BLaER1 treated with 17β-estradiol and CSF1 and Interleukin-3, amounts not matched to agents 10 nM and 100 nM (cell line): ENCODE measurements at regions not wholly inside any gene's neighbourhood (a gene's known extent, or its start where the extent isn't known, plus 50 kb on each side); places are given as distances from the start of the nearest gene placed in this dataset.

Source experiments
- H3K27ac ChIP-seq, 11 experiments: shearing (Covaris generic); formaldehyde crosslinking; 2 replicates each; pipeline ENCODE4 v1.8.1; 2022
- H3K27me3 ChIP-seq, 11 experiments: shearing (Covaris generic); formaldehyde crosslinking; 2 replicates each; pipeline ENCODE4 v1.8.1; 2022
- H3K36me3 ChIP-seq, 11 experiments: shearing (Covaris generic); formaldehyde crosslinking; 2 replicates each; pipeline ENCODE4 v1.8.1; 2022
- H3K4me1 ChIP-seq, 10 experiments: shearing (Covaris generic); formaldehyde crosslinking; 2 replicates each; pipeline ENCODE4 v1.8.1; 2022
- H3K4me2 ChIP-seq, 11 experiments: shearing (Covaris generic); formaldehyde crosslinking; 2 replicates each; pipeline ENCODE4 v1.8.1; 2022
- H3K4me3 ChIP-seq, 10 experiments: shearing (Covaris generic); formaldehyde crosslinking; 2 replicates each; pipeline ENCODE4 v1.8.1; 2022
- H3K9ac ChIP-seq, 11 experiments: shearing (Covaris generic); formaldehyde crosslinking; 2 replicates each; pipeline ENCODE4 v1.8.1; 2022
- H3K9me3 ChIP-seq, 11 experiments: shearing (Covaris generic); formaldehyde crosslinking; replicated peaks in 1 of 11; 2 replicates each; pipeline ENCODE4 v1.8.1; 2022
- H4K20me1 ChIP-seq, 11 experiments: shearing (Covaris generic); formaldehyde crosslinking; 2 replicates each; pipeline ENCODE4 v1.8.1; 2022
- Cebpa-rat ChIP-seq, 11 experiments: shearing (Covaris generic); IDR thresholded peaks; 2 replicates each; pipeline ENCODE4 v1.8.1; 2022

- peaks cover 4 to 12% (median 8%) of the 10 kb centered on the region in 11 experiments; a peak in 16 of 22 replicates for H3K9me3 ChIP-seq
- peaks cover 0 to 65% (median 0%) of the 10 kb centered on the region in 11 experiments; a peak in 8 of 22 replicates for H3K27me3 ChIP-seq
- peak overlapping the region in 8 of 11 experiments; percentile 32 to 52 (median 44); a peak in 14 of 22 replicates for H3K4me2 ChIP-seq
- no peaks in the 10 kb centered on the region for H3K36me3 ChIP-seq
- H3K27ac ChIP-seq = no peak overlapping the region
- no peak for TF ChIP-seq Cebpa-rat (IDR thresholded peaks at IDR 0.05)
- peaks cover 0 to 26% (median 0%) of the 10 kb centered on the region in 11 experiments; a peak in 4 of 22 replicates for H4K20me1 ChIP-seq
- peaks cover 0 to 20% (median 15%) of the 10 kb centered on the region in 10 experiments; a peak in 16 of 20 replicates for H3K4me1 ChIP-seq
- no peak overlapping the region for H3K9ac ChIP-seq
- no peak overlapping the region for H3K4me3 ChIP-seq
Observed at GRCh38 chr10:131559450-131559911, 248.0 kb upstream of the TCERG1L start.

GRCh38 chr10:131560166-131560565 lies 248.6 kb upstream of the TCERG1L start:
- Histone ChIP-seq H3K27ac (no peak overlapping the region), H3K36me3 (0 out of 22 replicates have a peak, but pooled peaks cover 0 to 2% (median 0%) of the 10 kb centered on the region in 11 experiments), H3K4me3 (no peak overlapping the region), H3K9me3 (peaks cover 11 to 19% (median 15%) of the 10 kb centered on the region in 11 experiments), H4K20me1 (peaks cover 0 to 26% (median 0%) of the 10 kb centered on the region in 11 experiments; a peak in 4 of 22 replicates), H3K9ac (no peak overlapping the region), H3K27me3 (peaks cover 0 to 59% (median 0%) of the 10 kb centered on the region in 11 experiments; a peak in 8 of 22 replicates), H3K4me2 (peak overlapping the region in 8 of 11 experiments; percentile 32 to 52 (median 44); a peak in 14 of 22 replicates), H3K4me1 (peaks cover 0 to 20% (median 15%) of the 10 kb centered on the region in 10 experiments; a peak in 16 of 20 replicates)
- TF ChIP-seq Cebpa-rat (IDR thresholded peaks at IDR 0.05) = no peak

- no peak overlapping the region for H3K27ac ChIP-seq
- H3K4me1 ChIP-seq = peaks cover 0 to 20% (median 15%) of the 10 kb centered on the region in 10 experiments; a peak in 16 of 20 replicates
- H3K9me3 ChIP-seq = peaks cover 17 to 25% (median 21%) of the 10 kb centered on the region in 11 experiments
- no peak overlapping the region for H3K4me3 ChIP-seq
- H4K20me1 ChIP-seq = peaks cover 0 to 24% (median 0%) of the 10 kb centered on the region in 11 experiments; a peak in 4 of 22 replicates
- peaks cover 0 to 52% (median 0%) of the 10 kb centered on the region in 11 experiments; a peak in 8 of 22 replicates for H3K27me3 ChIP-seq
- H3K9ac ChIP-seq = no peak overlapping the region
- peaks cover 0 to 3% (median 0%) of the 10 kb centered on the region in 11 experiments; a peak in 1 of 22 replicates for H3K36me3 ChIP-seq
- no peak overlapping the region for H3K4me2 ChIP-seq
- no peak for TF ChIP-seq Cebpa-rat (IDR thresholded peaks at IDR 0.05)
Observed at GRCh38 chr10:131560706-131561355, 249.3 kb upstream of the TCERG1L start.

GRCh38 chr10:131561897-131562296 lies 250.4 kb upstream of the TCERG1L start:
- H3K4me3 ChIP-seq = no peak overlapping the region
- no peak overlapping the region for H3K27ac ChIP-seq
- no peak overlapping the region for H3K9ac ChIP-seq
- peaks cover 0 to 3% (median 0%) of the 10 kb centered on the region in 11 experiments; a peak in 1 of 22 replicates for H3K36me3 ChIP-seq
- H3K9me3 ChIP-seq = peaks cover 25 to 32% (median 29%) of the 10 kb centered on the region in 11 experiments
- H3K4me2 ChIP-seq = no peak overlapping the region
- H3K27me3 ChIP-seq = peaks cover 0 to 41% (median 0%) of the 10 kb centered on the region in 11 experiments; a peak in 4 of 22 replicates
- TF ChIP-seq Cebpa-rat (IDR thresholded peaks at IDR 0.05) = no peak
- H4K20me1 ChIP-seq = peaks cover 0 to 16% (median 0%) of the 10 kb centered on the region in 11 experiments; a peak in 1 of 22 replicates
- peaks cover 0 to 26% (median 17%) of the 10 kb centered on the region in 10 experiments; a peak in 17 of 20 replicates for H3K4me1 ChIP-seq

GRCh38 chr10:131563411-131563810 lies 251.9 kb upstream of the TCERG1L start:
- H3K27me3 ChIP-seq = peaks cover 0 to 38% (median 0%) of the 10 kb centered on the region in 11 experiments; a peak in 3 of 22 replicates
- H3K4me2 ChIP-seq = peak overlapping the region in 3 of 11 experiments; percentile 13 to 44 (median 13); a peak in 3 of 22 replicates
- peaks cover 0 to 16% (median 0%) of the 10 kb centered on the region in 11 experiments; a peak in 1 of 22 replicates for H4K20me1 ChIP-seq
- peaks cover 0 to 41% (median 24%) of the 10 kb centered on the region in 10 experiments; a peak in 17 of 20 replicates for H3K4me1 ChIP-seq
- H3K9me3 ChIP-seq = peaks cover 25 to 32% (median 29%) of the 10 kb centered on the region in 11 experiments
- H3K4me3 ChIP-seq = no peak overlapping the region
- no peak overlapping the region for H3K27ac ChIP-seq
- no peak for TF ChIP-seq Cebpa-rat (IDR thresholded peaks at IDR 0.05)
- H3K9ac ChIP-seq = no peak overlapping the region
- peaks cover 0 to 3% (median 0%) of the 10 kb centered on the region in 11 experiments; a peak in 1 of 22 replicates for H3K36me3 ChIP-seq

GRCh38 chr10:131567279-131568162 lies 256.0 kb upstream of the TCERG1L start:
- H3K4me3 ChIP-seq = no peak overlapping the region
- no peak overlapping the region for H3K9ac ChIP-seq

GRCh38 chr10:131568866-131569265 lies 257.3 kb upstream of the TCERG1L start:
- Histone ChIP-seq H3K36me3 (peaks cover 0 to 3% (median 0%) of the 10 kb centered on the region in 11 experiments; a peak in 1 of 22 replicates), H3K27me3 (peaks cover 0 to 18% (median 0%) of the 10 kb centered on the region in 11 experiments; a peak in 4 of 22 replicates), H3K9ac (no peak overlapping the region), H3K4me2 (peak overlapping the region in 8 of 11 experiments; percentile 25 to 62 (median 47); a peak in 15 of 22 replicates), H4K20me1 (peaks cover 0 to 4% (median 0%) of the 10 kb centered on the region in 11 experiments; a peak in 1 of 22 replicates), H3K4me3 (no peak overlapping the region), H3K9me3 (peaks cover 23 to 28% (median 25%) of the 10 kb centered on the region in 11 experiments), H3K4me1 (peaks cover 0 to 37% (median 25%) of the 10 kb centered on the region in 10 experiments; a peak in 17 of 20 replicates), H3K27ac (no peak overlapping the region)
- TF ChIP-seq Cebpa-rat (IDR thresholded peaks at IDR 0.05) = no peak

More at GRCh38 chr10:131567279-131568162, 256.0 kb upstream of the TCERG1L start:
- Histone ChIP-seq H3K36me3 (peaks cover 0 to 3% (median 0%) of the 10 kb centered on the region in 11 experiments; a peak in 1 of 22 replicates), H3K9me3 (peaks cover 25 to 32% (median 29%) of the 10 kb centered on the region in 11 experiments), H3K4me2 (peak overlapping the region in 6 of 11 experiments; percentile 2 to 38 (median 16); a peak in 7 of 22 replicates), H3K27me3 (peaks cover 0 to 13% (median 0%) of the 10 kb centered on the region in 11 experiments; a peak in 1 of 22 replicates), H3K4me1 (peaks cover 0 to 38% (median 21%) of the 10 kb centered on the region in 10 experiments; a peak in 16 of 20 replicates), H4K20me1 (no peaks in the 10 kb centered on the region), H3K27ac (no peak overlapping the region)
- no peak for TF ChIP-seq Cebpa-rat (IDR thresholded peaks at IDR 0.05)
